HepG2 (cell line): ENCODE measurements at regions not wholly inside any gene's neighbourhood (a gene's known extent, or its start where the extent isn't known, plus 50 kb on each side); places are given as distances from the start of the nearest gene placed in this dataset.

Source experiments
- CBFB ChIP-seq: sonication (generic); formaldehyde crosslinking; IDR thresholded peaks from 2 replicates; pipeline ENCODE4 v1.4.0; 2020; ENCODE audit warnings: missing genetic modification reagents
- CHD4 ChIP-seq: fragments of 200-600 bp; sonication (generic); IDR thresholded peaks from 2 replicates; pipeline ENCODE4 v1.7.0; 2017; ENCODE audit warnings: mild to moderate bottlenecking, low read length, borderline replicate concordance
- NONO ChIP-seq, 2 experiments: fragments of 450-650 bp in 1 of 2; sonication (generic) in 1 of 2; formaldehyde crosslinking in 1 of 2; IDR thresholded peaks in 1 of 2; conservative IDR thresholded peaks in 1 of 2; 2 replicates each; pipeline versions ENCODE4 v1.6.1 to v1.8.0; 2017 to 2022; ENCODE audit warnings: mild to moderate bottlenecking in 1 of 2, missing genetic modification reagents in 1 of 2, moderate library complexity in 1 of 2
- SALL2 ChIP-seq: sonication (generic); formaldehyde crosslinking; IDR thresholded peaks from 2 replicates; pipeline ENCODE4 v1.8.1; 2023; ENCODE audit warnings: mild to moderate bottlenecking, missing genetic modification reagents, inconsistent platforms
- ZBTB20 ChIP-seq: sonication (generic); formaldehyde crosslinking; IDR thresholded peaks from 2 replicates; pipeline ENCODE4 v1.8.1; 2023; ENCODE audit warnings: missing genetic modification reagents, low read depth, mild to moderate bottlenecking, borderline replicate concordance
- ZSCAN9 ChIP-seq: IDR thresholded peaks from 2 replicates; pipeline ENCODE4 v1.6.1; 2016; ENCODE audit warnings: borderline replicate concordance
- TF ChIP-seq, protein P1 (sequence below): sonication (generic); formaldehyde crosslinking; IDR thresholded peaks from 2 replicates; pipeline ENCODE4 v1.8.1; 2022; ENCODE audit warnings: low read depth, mild to moderate bottlenecking, missing genetic modification reagents

DNA sequence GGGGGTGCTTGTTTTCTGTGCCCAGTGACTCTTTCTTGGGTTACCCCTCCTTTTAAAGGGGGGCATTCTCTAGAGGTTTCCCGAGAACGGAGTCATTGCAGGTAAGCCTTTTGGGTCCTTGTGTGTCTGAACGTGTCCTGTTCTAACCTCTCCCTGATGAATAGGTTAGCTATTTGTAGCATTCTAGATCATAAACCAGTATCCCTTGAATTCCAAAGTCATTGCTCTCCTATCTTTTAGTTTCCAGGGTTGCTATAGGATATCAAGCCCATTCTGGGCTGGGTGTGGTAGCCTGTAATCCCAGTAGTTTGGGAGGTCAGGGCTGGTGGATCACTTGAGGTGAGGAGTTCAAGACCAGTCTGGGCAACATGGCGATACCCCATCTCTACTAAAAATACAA is 65.9 kb upstream of the YWHAQ start:
- TF ChIP-seq CBFB (CRISPR knock-in tag) = no peak
- TF ChIP-seq ZSCAN9 (CRISPR knock-in tag) = no peak
- TF ChIP-seq ZBTB20 (CRISPR knock-in tag) = no peak
- no peak for TF ChIP-seq CHD4
- TF ChIP-seq, protein P1, sequence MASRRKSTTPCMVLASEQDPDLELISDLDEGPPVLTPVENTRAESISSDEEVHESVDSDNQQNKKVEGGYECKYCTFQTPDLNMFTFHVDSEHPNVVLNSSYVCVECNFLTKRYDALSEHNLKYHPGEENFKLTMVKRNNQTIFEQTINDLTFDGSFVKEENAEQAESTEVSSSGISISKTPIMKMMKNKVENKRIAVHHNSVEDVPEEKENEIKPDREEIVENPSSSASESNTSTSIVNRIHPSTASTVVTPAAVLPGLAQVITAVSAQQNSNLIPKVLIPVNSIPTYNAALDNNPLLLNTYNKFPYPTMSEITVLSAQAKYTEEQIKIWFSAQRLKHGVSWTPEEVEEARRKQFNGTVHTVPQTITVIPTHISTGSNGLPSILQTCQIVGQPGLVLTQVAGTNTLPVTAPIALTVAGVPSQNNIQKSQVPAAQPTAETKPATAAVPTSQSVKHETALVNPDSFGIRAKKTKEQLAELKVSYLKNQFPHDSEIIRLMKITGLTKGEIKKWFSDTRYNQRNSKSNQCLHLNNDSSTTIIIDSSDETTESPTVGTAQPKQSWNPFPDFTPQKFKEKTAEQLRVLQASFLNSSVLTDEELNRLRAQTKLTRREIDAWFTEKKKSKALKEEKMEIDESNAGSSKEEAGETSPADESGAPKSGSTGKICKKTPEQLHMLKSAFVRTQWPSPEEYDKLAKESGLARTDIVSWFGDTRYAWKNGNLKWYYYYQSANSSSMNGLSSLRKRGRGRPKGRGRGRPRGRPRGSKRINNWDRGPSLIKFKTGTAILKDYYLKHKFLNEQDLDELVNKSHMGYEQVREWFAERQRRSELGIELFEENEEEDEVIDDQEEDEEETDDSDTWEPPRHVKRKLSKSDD = no peak
- no peak for TF ChIP-seq SALL2 (CRISPR knock-in tag)
- no peak for TF ChIP-seq NONO (IDR thresholded peaks at IDR 0.05)
- TF ChIP-seq NONO (CRISPR knock-in tag; conservative IDR thresholded peaks at IDR 0.05) = no peak
